Esophagus muscularis mucosa (tissue), 4 donors: ENCODE measurements at regions not wholly inside any gene's neighbourhood (a gene's known extent, or its start where the extent isn't known, plus 50 kb on each side); places are given as distances from the start of the nearest gene placed in this dataset.

Source experiments
- EP300 ChIP-seq: sonication (generic); formaldehyde crosslinking; IDR thresholded peaks from one replicate; pipeline ENCODE4 v1.6.1; 2017; ENCODE audit warnings: antibody characterized with exemption
- POLR2A ChIP-seq: fragments of 450-650 bp; IDR thresholded peaks from one replicate; pipeline ENCODE4 v1.6.1; 2017; ENCODE audit warnings: antibody characterized with exemption, moderate library complexity, mild to moderate bottlenecking, low read depth
- TF ChIP-seq, protein P1 (sequence below), 3 experiments: fragments of 200-600 bp in 2 of 3; fragments of 450-650 bp in 1 of 3; sonication (generic) in 2 of 3; IDR thresholded peaks; one replicate each; pipeline ENCODE4 v1.5.1; 2017 to 2019; ENCODE audit warnings: antibody characterized with exemption in 3 of 3, mild to moderate bottlenecking in 2 of 3, moderate library complexity in 1 of 3

DNA sequence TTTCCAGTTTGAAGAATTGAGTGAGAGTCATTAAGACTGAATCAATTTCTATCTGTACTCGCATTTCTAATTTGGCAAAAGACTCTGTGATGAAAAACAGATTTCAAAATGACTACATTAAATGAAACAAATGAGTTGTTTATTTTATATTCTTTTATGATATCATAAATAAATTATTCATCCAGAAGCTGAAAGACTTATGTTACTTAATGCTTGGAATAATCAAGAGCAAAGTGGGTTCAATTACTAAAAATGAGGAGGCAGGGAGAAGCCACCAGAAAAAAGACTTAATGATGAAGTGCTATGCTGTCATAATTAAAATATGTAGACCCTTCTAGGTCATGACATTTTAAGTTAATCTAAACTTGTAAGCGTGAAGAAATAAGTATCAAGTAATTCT is 130.6 kb upstream of the FERMT1 start:
- TF ChIP-seq, protein P1, sequence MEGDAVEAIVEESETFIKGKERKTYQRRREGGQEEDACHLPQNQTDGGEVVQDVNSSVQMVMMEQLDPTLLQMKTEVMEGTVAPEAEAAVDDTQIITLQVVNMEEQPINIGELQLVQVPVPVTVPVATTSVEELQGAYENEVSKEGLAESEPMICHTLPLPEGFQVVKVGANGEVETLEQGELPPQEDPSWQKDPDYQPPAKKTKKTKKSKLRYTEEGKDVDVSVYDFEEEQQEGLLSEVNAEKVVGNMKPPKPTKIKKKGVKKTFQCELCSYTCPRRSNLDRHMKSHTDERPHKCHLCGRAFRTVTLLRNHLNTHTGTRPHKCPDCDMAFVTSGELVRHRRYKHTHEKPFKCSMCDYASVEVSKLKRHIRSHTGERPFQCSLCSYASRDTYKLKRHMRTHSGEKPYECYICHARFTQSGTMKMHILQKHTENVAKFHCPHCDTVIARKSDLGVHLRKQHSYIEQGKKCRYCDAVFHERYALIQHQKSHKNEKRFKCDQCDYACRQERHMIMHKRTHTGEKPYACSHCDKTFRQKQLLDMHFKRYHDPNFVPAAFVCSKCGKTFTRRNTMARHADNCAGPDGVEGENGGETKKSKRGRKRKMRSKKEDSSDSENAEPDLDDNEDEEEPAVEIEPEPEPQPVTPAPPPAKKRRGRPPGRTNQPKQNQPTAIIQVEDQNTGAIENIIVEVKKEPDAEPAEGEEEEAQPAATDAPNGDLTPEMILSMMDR (IDR thresholded peaks at IDR 0.05): no peak
- no peak for TF ChIP-seq POLR2A
- no peak for TF ChIP-seq EP300
